Bronchial epithelial cell (primary cell): ENCODE measurements at regions not wholly inside any gene's neighbourhood (a gene's known extent, or its start where the extent isn't known, plus 50 kb on each side); places are given as distances from the start of the nearest gene placed in this dataset.

ENCODE experiments used
- DNase-seq: peaks from one replicate; pipeline ENCODE4 v3.0.0-alpha.2; 2010; ENCODE audit warnings: low read depth
- FAIRE-seq: peaks from 2 replicates; lab custom pipeline; 2011; peaks lifted over from hg19 to GRCh38; lab: Jason Lieb, UNC
- H3K27me3 ChIP-seq: 2 replicates; pipeline ENCODE4 v1.5.1; 2011; ENCODE audit warnings: low read length; ENCODE audit not compliant: control insufficient read depth, insufficient read depth
- H3K36me3 ChIP-seq: 2 replicates; pipeline ENCODE4 v1.5.1; 2011; ENCODE audit warnings: low read length; ENCODE audit not compliant: control insufficient read depth, insufficient read depth
- H3K4me3 ChIP-seq: 2 replicates; pipeline ENCODE4 v1.5.1; 2011; ENCODE audit warnings: mild to moderate bottlenecking, low read depth, low read length, control low read depth
- TF ChIP-seq, protein P1 (sequence below): IDR thresholded peaks from 2 replicates; pipeline ENCODE4 v1.5.1; 2011; ENCODE audit warnings: mild to moderate bottlenecking, moderate library complexity, low read length, control low read depth, inconsistent platforms; ENCODE audit not compliant: insufficient read depth, severe bottlenecking

DNA sequence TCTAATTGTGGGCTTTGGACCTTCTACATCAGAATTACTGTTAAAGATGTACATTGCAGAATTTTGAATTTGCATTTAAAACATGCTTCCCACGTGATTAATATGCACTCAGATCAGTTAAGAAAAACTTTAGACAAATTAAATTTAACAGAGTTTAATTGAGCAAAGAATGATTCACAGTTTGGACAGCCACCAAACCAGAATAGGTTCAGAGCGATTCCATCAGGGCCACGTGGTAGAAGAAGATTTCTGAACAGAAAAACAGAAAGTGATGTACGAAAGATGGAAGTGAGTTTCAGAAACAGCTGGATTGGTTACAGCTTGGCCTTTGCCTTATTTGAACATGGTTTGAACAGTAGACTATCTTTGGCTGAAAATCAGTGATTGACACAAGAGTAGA is 704.2 kb upstream of the MAP3K7 start:
- FAIRE-seq (no peak), DNase-seq (no peak)
- Histone ChIP-seq H3K4me3 (no peak overlapping the region), H3K27me3 (no peaks in the 10 kb centered on the region), H3K36me3 (no peaks in the 10 kb centered on the region)
- TF ChIP-seq, protein P1, sequence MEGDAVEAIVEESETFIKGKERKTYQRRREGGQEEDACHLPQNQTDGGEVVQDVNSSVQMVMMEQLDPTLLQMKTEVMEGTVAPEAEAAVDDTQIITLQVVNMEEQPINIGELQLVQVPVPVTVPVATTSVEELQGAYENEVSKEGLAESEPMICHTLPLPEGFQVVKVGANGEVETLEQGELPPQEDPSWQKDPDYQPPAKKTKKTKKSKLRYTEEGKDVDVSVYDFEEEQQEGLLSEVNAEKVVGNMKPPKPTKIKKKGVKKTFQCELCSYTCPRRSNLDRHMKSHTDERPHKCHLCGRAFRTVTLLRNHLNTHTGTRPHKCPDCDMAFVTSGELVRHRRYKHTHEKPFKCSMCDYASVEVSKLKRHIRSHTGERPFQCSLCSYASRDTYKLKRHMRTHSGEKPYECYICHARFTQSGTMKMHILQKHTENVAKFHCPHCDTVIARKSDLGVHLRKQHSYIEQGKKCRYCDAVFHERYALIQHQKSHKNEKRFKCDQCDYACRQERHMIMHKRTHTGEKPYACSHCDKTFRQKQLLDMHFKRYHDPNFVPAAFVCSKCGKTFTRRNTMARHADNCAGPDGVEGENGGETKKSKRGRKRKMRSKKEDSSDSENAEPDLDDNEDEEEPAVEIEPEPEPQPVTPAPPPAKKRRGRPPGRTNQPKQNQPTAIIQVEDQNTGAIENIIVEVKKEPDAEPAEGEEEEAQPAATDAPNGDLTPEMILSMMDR = no peak

- no peak for DNase-seq
Observed at GRCh38 chr6:91288741-91289140, 701.9 kb upstream of the MAP3K7 start.

GRCh38 chr6:91281901-91282300 is 695.0 kb upstream of the MAP3K7 start:
- TF ChIP-seq, protein P1 = no peak
- DNase-seq = no peak
- Histone ChIP-seq H3K27me3 (no peaks in the 10 kb centered on the region), H3K36me3 (no peaks in the 10 kb centered on the region), H3K4me3 (no peak overlapping the region)
- FAIRE-seq = no peak

More at GRCh38 chr6:91288741-91289140, 701.9 kb upstream of the MAP3K7 start:
- H3K36me3 ChIP-seq = no peaks in the 10 kb centered on the region
- no peak overlapping the region for H3K4me3 ChIP-seq
- TF ChIP-seq, protein P1 = no peak
- FAIRE-seq = no peak
- no peaks in the 10 kb centered on the region for H3K27me3 ChIP-seq

DNA sequence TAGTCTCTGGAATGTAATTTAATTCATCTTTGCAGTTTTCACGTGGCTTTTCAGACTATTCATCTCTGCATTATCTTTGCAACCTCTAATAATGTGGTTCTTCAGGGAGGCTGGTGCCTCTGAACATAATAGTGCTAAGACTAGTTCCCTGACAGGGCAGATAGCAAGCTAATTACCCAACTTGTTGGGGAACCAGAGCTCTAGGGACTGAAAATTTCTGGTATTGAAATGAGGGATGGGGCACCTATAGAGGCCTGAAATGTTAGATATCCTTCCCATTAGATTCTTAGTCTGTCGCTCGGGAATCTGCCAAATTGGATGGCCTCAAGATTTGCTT is 693.6 kb upstream of the MAP3K7 start:
- TF ChIP-seq, protein P1 = no peak
- H3K4me3 ChIP-seq = no peak overlapping the region
- no peak for FAIRE-seq
- H3K36me3 ChIP-seq = no peaks in the 10 kb centered on the region
- no peak for DNase-seq
- no peaks in the 10 kb centered on the region for H3K27me3 ChIP-seq

GRCh38 chr6:91279740-91280493 is 693.0 kb upstream of the MAP3K7 start:
- H3K36me3 ChIP-seq = no peaks in the 10 kb centered on the region
- no peak for DNase-seq
- H3K27me3 ChIP-seq = no peaks in the 10 kb centered on the region
- TF ChIP-seq, protein P1 = no peak
- FAIRE-seq = no peak
- no peak overlapping the region for H3K4me3 ChIP-seq

GRCh38 chr6:91278416-91278815 is 691.5 kb upstream of the MAP3K7 start:
- TF ChIP-seq, protein P1 = no peak
- DNase-seq (peak; percentile 32), FAIRE-seq (no peak)
- H3K27me3 ChIP-seq = no peaks in the 10 kb centered on the region
- H3K36me3 ChIP-seq = no peaks in the 10 kb centered on the region
- H3K4me3 ChIP-seq = no peak overlapping the region
